HUDEP-2 (cell line): ENCODE measurements at regions not wholly inside any gene's neighbourhood (a gene's known extent, or its start where the extent isn't known, plus 50 kb on each side); places are given as distances from the start of the nearest gene placed in this dataset.
"Not testable (repeated sequence)": the region's sequence is repeated elsewhere in the genome, so short reads cannot be mapped to it uniquely, and the experiment has no call there.

Experiments used
- DNase-seq, 76 experiments: peaks; one replicate each; lab custom pipeline; 2025; ENCODE audit not compliant: unreplicated experiment in 76 of 76; lab: John Stamatoyannopoulos, UW

DNA sequence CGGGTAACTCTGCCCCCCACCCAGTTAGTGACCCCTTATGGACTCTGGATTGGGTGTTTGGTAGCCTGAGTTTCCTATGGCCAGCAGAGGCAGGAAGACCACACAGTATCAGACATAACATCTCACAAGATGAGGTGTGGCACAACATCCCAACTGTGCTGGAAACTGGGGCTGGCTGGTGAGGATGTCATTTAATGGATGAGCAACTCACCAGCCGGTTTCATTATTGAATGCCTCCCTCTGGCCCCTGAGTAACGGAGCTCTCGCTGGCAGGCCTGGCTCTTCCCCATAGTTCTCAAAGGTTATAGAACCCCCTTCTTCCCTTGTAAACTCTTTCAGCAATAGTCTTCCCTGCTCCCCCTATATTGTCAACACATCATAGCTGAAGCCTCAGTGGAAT, 195.0 kb downstream of the BCL11A start:
- DNase-seq, result no peak

DNA sequence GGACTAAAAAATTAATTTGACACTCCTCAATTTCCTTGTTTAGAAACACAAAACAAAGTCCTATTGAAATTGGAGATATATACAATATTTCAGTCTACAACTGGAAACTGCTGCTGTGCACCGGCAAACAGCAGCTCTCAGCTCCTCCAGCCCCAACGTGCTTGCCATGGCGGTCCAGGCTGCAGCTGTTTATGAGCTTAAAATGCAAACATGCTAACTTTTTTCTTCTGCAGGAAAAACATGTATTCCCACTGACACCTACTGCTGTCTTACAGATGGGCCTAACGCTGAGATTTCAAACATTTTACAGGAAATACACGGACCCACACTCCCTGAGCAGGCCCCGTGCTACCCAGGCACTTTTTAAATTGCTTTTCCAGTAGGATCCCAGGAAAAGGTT, 195.5 kb downstream of the BCL11A start:
- no peak for DNase-seq

DNA sequence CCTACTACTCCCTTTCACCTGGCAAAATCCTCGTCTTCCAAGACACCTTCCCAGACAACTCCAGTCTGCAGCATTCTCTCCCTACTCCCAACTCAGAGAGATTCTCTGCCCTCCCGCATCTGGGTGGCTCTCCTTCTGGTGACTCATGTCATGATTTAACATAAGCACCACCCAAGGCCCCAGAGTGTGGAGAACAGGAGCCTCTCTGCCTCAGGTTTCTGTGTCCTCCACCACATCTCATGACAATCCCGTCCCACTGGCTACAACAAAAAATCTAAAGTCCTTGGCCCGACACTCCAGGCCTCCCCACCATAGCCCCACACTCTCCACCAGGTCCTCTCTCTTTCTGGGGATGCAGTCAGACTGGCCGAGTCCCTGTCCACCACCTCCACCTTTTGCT, 197.1 kb downstream of the BCL11A start:
- DNase-seq, result no peak

DNA sequence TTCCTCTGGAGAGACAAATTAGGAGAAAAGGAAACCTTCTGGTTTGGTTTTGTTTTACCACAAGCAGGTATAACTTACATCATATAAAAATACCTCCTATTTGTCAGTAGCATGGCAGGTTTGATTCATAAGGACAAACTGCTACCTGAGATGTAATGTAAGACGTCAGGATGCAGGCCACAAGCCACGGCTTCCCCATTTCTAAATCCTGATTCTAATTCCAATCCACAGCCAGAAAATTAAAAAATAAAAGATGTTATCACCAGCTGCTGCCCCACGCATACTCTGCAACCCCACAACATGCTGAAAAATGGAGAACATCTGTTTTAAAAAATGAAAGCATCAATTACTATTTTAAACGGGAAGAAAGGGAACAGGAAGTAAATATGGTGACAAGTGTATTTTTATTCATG, 197.6 kb downstream of the BCL11A start:
- no peak for DNase-seq

DNA sequence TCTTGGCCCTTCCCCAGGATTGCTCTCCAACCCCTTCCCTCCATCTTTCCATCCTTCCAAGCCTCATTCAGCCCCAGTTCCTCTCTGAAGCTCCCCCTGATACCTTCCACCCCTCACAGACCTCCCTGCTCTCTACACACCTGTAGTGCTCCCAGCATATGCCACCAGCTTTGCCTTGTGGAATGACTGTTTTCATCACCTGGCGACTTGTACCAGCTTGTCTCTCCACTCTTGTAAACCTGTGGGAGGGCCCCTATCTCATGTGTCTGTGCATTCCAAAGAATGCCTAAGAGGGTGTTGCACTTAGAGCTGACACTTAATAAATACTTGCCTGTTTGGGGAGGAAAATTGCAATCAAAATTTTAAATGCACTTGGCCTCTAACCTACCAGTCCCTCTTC, 198.7 kb downstream of the BCL11A start:
- no peak for DNase-seq

DNA sequence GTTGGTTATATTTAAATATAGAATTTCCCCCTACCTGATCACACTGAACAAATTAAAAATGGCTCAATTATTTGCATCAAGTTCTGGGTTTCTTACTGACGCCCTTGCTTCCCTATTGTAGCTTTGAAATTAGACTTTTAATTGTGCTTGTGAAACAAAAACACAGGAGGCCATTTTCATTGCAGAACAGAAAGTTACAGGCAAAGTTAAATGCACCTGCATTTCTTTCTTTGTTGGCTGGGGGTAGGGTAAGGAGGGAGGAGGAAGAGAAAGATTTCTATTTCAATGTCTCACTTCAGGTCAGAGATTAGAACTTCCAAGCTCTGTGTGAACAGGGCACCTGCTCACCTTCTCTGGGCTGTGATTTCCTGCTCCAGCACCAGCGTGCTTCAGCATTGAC, 199.6 kb downstream of the BCL11A start:
- DNase-seq, result no peak

DNA sequence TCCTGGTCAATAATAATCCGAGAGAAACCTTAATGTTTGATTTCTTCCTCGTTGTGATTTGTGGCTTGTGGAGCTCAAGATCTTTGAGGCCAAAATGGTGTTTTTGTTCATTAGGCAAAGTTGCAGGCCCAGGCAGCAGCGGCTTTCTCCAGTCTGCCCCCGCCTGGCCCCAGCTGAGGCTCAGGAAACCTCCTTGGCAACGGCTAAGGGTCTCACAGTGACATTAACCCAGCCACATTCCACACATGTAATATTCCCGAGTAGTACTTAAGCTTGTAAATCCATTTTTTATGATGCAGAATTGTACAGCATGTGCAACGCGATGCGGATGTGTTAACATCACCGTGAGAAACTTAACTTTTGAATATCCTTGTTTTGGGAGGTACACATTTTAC, 200.1 kb downstream of the BCL11A start:
- DNase-seq, result no peak

DNA sequence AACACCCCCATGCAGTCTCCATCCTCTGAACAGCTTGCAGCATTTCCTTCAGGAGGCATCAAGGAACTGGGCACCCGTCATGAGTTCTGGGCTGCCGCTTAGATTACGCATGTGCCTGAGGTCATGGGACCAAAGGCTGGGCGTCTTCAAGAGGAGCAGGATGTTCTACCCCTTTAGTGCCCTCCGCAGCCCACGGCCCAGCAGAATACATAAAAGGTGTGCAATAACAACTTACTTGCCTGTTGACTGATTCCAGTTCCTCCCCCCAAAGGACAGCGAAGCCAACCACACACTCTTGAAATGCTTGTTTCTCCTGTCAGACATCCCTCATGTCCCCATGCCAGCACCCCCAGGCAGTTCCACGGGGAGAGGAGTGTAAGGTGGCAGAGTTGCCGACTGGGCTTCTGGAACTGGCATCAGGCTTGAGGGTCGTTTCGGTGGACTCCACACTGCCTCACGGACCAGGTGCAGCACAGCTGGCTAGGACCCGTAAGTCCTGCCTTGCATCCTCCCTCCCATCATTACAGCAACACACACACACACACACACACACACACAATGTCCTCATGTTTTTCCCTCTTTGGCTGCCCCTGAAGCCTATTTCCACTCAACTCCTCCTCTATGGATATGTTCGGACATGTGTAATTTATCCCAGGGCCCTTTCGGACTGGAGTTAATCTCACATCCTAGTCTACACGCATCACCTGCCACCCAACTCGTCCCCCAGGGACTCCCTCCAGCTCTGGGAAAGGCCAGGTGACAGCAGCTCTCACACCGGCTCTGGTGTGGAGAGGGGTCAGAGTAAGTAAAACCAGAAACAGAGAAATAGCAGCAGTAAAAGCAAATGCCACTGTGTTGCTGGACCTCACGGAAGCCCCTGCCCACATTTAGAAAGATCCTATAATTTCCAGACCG, 200.7 kb downstream of the BCL11A start:
- DNase-seq, result no peak

DNA sequence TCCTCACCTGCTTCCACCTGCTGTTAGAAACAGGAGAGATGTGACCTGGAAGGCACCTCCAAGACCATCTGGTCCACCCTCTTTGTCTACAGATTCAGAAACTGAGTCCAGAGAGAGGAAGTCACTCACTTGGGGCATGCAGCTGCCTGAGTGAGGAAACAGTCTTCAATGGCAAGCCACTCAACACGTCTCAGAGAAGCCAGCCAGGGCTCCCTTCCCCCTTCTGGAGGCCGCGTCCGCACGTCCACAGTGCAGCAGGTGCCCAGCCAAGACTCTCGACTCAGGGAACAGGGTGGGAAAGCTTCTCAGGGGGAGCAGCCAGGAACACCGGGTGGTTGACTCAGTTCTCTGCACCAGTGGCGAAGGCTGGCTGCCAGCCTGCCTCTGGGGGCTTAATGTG, 201.7 kb downstream of the BCL11A start:
- no peak for DNase-seq

DNA sequence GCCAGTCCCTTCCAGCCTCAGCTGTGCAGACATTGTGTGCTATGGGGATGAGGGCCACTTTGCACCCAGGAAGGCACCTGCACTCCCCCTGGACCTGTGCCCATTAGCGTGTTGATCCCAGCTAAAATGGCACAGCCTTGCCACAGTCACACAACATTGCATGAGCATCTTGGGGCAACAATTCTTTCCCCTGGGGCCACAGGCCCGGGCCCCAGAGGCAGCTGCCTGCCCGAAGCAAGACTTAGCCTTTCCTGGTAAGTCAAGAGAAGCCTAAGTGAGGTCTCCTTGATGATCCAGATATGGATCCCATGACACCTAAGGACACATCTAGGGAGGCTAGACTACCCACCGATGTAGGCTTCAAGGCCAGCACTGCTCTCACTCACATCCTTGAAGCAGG, 202.1 kb downstream of the BCL11A start:
- no peak for DNase-seq

DNA sequence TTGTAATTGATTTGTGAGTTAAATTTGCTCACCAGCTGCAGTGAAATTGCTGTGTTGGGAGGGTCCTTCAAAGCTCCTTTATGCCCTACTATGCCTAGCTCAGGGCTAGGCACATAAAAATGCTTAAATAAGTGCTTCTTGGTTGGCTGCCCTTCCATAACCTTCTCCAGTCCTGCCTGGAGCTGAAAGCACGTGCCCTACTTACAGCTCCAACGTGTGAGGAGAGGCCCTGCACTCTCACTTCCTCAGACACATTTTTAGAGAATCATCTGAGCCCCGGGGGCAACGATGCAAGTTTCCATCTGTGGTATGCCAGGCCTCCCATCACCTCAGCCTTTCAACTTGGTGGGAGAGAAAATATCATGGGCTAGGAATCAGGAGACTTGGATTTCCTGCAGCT, 202.7 kb downstream of the BCL11A start:
- DNase-seq, result no peak

DNA sequence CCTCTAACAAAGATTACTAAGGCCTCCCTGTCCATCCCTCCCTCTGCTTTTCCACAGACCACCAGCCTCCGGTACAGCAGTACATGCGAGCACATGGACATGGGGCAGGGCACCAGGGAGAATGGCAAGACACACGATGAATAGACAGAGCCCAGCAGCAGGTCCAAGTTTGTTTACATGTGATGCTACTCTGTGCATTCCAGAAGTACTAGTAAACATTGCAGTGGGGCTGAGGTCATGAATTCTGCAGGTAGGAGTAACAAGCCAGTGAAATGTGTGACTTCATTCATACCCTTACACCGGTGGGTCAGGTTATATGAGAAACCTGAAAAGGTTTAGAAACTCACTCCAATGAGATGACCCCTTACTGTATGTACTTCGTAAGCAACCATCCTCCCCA, 205.7 kb downstream of the BCL11A start:
- DNase-seq, result no peak

DNA sequence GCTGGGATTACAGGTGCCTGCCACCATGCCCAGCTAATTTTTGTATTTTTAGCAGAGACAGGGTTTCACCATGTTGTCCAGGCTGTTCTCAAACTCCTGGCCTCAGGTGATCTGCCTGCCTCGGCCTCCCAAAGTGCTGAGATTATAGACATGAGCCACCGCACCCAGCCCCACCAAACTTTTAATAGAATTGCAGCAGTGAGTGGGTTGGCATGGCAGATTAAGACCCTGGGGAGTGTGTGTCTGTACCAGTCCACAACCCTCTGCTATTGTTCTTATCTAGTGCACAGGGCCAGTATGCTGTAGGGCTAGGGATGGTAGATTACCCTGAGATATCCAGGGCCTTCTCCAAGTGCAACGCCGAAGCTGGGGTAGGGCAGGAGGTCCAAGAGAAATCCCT, 211.0 kb downstream of the BCL11A start:
- DNase-seq, result not testable (repeated sequence)

DNA sequence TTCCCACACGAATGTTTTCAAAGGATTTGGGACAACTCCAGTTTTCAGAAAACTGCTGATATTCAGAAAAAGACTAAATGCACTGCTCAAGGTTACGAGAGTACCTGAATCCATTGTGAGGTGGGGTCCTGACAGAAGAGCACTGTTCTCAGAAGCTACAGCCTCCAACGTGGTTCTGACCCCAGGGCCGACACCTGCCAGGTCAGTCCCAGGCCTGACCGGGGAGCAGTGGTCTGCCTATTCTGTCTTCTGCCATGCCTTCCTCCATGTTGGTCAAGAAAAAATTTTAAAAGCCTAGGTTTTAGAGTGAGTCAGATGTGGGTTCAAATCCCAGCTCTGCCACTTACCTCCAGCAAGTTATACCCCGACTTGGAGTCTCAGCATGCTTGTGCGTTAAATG, 212.3 kb downstream of the BCL11A start:
- DNase-seq, result no peak

DNA sequence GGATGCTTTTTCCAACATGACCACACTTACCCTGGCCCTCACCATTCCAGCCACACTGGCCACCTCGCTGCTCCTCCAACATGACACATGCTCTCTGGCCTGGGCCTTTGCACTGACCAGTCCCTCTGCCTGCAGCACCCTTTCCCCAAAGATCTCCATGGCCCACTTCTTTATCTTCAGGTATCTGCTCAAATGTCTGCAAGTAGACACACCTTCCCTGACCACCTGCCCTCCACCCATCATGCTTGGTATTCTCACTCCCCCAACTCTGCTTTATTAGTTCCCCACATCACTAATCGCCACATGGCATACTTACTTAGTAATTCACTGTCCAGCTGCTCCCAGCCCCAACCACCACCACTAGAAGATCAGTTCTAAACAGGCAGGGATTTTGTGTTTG, 214.2 kb downstream of the BCL11A start:
- no peak for DNase-seq

DNA sequence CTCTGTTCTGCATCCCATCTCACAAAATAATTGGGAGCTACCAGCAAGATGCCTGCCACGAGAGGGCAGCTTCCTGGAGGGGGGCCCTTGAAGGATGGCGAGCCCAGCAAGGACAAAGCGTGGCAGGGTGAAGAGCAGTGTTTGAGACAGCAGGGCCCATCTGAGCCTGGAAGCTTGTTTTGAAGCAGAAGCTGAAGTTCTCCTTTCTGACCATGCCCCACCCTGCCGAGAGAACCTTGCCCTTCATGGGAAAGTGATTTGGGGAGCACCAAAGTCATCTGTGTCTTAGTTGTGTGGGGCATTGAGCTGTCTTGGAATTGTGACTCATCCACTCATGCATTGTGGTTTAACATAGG, 216.3 kb downstream of the BCL11A start:
- peak in 5 of 76 experiments; percentile 1 to 23 (median 13) for DNase-seq

DNA sequence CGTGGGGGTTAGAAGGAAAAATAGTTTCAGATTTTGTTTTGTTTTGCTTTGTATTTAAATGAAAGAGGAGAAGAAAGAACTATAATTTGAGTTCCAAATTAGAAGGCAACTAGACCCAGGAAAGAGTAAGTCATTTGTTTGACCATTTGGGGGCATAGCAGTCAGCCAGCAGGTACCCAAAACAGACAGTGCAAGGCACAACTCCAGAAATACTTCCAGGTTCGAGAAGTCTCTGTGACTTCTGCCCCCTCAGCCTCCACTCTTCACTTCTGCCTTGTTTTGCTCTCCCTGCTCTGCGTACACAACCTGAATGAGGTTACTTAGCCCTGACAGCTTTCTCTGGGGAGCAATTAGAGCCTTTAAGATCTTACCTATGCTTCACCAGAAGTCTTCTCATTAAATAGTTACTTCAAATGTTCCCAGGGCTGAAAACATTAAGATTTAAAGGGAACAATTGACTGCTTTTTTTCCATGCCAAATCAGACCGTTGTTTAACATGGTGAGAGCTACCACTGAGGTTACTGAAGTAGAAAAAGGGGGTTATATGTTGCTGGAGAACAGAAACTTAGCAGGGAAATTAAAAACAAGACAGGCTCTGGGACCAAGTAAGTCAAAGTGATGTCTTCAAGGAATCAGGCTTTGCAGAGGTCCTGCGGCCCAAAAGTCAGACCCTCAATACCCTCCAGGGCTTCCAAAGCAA, 216.9 kb downstream of the BCL11A start:
- no peak for DNase-seq

DNA sequence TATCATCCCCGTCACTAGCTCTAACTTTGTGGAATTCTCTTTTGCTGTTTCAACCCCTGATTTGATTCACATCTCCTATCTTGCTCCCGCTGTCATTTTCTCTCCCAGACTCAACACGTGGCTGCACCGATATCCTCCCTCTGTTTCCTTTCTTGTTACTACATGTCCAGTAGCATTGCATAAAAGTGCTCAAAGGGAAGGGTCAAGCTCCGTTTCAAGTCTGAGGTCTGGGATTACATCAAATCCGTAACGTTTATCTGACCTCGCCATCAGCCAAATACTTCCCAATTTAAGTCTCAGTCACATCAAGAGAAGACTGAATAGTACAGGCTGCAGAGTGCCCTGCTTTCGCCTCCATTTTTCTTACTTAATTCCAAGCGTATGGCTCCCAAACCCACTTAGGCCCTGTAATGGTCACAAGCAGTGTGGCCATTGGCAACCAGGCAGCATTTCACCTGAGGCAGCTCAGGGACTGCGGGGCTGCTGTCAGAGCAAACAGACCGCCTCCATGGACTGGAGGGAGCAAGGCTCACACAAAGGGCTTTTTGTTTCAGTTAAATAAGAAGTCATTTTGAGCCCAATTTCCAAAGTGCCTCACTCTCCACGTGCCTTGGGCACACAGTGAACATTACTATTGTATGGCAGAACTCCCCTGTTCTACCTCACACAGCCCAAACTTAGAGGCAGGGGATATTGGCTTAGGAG, 217.8 kb downstream of the BCL11A start:
- no peak for DNase-seq

DNA sequence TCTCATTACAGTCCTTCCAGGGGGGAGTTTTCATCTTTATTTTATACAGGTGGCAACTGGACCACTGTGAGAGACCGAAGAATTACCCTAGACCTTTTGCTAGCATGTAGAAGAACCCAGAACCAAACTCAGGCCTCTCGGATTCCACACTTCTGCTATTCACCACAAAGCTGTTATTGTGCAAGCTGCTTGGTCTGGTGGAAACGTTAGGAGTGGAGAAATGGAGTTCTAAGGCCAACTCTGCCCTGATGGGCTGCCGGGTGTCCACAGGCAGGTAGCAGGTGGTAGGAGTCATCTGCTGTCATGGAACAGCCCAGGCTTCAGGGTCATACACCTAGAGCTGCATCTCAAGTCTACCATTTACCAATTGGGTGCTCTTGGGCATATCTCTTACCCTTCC, 218.8 kb downstream of the BCL11A start:
- DNase-seq, result no peak

DNA sequence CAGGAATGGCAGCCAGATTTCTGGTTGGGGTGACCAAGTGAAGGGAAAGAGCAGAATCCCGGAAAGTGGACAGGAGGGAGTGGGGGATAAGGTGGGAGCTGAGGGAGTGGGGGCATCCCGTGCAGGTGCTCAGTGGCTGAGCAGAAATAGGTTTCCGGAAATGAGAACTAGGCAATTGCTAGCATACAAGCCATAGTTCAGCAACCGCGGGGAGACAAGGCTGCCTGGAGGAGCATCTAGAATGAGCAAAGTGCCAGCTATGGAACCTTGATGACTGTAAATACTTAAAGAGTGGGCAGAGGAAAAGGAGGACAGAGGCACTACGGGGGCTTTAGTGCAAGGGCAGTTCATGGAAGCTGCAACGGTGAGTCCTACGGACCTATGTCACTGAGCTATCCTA, 220.2 kb downstream of the BCL11A start:
- DNase-seq, result no peak

DNA sequence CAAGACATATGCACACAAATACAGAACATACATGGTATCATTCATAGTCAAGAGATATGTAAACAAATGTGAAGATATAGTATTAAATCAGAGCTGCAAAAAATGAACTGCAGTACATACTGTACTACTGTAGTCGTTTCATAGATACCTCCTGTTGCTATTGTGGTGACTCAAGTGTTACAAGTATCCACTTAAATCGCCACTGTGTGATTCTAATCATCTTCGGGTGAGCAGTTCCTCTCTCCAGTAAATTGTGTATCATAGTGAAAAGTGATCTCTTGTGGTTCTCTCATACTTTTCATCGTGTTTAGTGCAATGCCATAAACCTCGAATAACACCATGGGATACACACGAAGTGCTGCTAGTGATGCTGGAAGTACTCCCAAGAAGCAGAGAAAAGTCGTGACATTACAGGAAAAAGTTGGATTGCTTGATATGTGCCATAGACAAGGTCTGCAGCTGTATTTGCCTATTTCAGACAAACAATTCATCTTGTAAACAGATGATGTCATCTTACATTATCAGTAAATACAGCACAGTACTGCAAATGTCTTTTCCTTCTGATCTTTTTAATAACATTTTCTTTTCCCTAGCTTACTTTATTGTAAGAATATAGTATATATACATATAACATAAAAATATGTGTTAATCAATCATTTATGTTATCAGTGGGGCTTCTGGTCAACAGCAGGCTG, 222.2 kb downstream of the BCL11A start:
- no peak for DNase-seq
